CD4-positive, alpha-beta T cell treated with Interleukin-10 for 1 hour (primary cell): ENCODE measurements at regions not wholly inside any gene's neighbourhood (a gene's known extent, or its start where the extent isn't known, plus 50 kb on each side); places are given as distances from the start of the nearest gene placed in this dataset.

Experiments used
- DNase-seq: peaks from one replicate; pipeline ENCODE4 v3.0.0-alpha.2; 2020

- no peak for DNase-seq
These were observed 152.6 kb upstream of the KL start for GRCh38 chr13:32863596-32863995.

- no peak for DNase-seq
These were observed 149.3 kb upstream of the KL start for GRCh38 chr13:32866921-32867320.

DNA sequence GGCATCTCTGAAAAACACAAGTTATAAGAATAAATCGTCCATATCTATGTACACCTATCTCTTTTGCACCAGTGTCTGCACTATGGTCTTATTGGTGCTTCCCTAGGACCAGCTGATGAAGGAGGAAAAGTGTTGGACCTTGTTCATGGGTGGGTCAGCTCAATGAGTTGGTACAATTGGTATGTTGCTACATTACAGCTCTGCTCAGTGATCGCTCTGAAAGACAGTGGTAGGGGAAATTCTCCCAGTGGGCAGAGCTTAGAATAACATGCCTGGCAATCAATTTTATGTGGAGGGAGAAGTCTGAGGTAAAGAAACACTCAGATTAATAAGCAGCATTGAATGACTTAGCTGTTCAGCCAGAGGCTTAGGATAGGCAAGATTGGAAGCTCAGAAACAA is 138.7 kb upstream of the KL start:
- no peak for DNase-seq

- no peak for DNase-seq
These were observed 138.1 kb upstream of the KL start for GRCh38 chr13:32878163-32878562.

GRCh38 chr13:32880636-32881035 is 135.6 kb upstream of the KL start:
- no peak for DNase-seq

GRCh38 chr13:32881074-32881776 is 135.0 kb upstream of the KL start:
- DNase-seq, result no peak

DNA sequence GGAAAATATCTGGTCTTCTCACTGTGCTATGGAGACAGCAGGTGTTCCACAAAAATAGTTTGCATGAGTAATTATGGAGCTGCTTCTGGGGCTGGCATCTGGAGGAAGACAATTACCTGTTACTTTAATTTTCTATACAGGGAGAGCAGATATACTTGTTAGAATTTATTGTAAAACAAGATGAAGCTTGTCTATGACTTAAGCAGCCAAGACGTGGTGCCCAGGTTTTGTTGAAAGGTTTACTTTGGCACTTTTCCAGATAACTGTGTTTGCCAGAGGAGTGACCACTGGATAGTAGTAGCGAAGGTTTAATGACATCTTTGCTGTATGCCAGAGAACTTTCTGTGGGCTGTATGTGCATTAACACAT is 134.5 kb upstream of the KL start:
- DNase-seq, result no peak

DNA sequence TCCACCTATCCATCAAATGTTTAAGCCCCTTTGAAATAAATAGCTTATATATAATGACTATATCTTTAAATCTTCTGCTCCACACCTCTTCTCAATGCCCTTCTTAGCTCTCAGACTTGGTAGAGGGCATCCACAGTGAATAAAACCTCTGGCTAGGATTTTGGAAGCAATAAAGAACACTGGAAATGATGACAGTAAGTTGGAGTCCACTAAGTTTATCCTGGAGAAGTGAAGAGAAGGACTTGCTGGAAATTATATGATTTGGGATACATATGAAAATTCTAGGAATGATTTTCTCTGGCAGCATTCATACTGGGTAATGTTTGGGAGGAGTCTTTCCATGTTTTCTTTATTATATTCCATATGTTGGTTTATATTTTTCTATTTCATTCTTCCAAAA is 133.5 kb upstream of the KL start:
- no peak for DNase-seq

DNA sequence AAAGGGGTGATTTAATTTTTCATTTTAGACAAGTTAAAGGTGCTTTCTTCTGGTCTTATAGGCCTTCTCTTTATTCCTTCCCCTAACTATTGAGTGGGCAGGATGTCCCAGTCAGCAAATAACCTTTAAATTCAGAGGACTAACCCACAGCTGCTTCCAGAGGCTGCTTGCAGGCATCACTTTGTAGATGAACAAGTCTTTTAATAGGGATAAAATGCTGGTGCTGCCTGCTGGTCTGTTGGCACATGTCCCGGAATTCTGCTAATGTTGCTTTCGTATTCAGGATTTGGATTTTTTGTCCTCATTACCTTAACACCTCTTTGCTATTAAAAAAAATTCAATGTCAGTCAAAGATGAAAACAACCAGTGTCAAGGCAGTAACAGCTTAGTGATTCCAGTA is 132.7 kb upstream of the KL start:
- DNase-seq, result no peak

GRCh38 chr13:32887617-32888016 is 128.6 kb upstream of the KL start:
- no peak for DNase-seq

DNA sequence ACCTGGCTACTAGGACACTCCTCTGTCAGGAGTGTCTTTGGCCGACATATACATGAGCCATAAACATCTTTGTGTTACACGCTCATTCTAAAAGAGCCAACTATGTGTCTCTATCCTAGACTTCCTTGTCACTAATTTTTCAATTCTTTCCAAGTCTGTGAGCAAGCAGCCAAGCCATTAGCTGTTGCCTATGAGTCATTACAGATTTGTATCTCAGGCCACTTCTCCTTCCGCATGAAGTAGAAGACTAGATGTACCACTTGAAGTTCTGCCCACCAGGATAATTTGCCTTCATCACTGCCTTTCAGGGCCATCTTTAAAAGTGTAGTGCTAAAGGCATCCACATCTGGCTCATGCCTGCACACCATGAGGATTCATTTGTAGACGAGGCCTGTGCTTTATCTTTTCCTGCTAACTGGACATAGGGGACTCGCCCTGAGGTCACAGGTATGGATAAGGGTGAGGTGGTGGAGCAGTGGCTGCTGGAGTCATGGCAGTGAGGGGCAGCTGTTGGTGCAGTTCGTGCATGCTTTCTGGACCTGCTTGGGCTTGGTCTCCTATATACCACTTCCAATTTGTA is 126.1 kb upstream of the KL start:
- no peak for DNase-seq

- no peak for DNase-seq
These were observed 123.0 kb upstream of the KL start for GRCh38 chr13:32893176-32893575.

- DNase-seq, result no peak
These were observed 121.6 kb upstream of the KL start for GRCh38 chr13:32894589-32895001.

DNA sequence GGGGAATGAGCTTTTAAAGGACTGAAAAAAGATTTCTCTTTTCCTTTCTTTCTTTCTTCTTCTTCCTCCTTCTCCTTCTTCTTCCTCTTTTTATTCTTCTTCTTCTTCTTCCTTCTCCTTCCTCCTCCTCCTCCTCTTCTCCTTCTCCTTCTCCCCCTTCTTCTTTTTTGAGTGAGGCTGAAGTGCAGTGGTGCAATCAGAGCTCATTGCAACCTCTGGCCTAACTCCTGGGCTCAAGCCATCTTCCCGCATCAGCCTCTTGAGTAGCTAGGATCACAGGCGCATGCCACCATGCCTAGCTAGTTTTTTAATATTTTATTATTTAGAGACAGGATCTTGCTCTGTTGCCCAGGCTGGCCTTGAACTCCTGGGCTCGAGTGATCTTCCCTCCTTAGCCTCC is 120.9 kb upstream of the KL start:
- no peak for DNase-seq

- DNase-seq, result no peak
These were observed 118.9 kb upstream of the KL start for GRCh38 chr13:32897296-32897695.

- no peak for DNase-seq
These were observed 114.0 kb upstream of the KL start for GRCh38 chr13:32902029-32902780.

- no peak for DNase-seq
These were observed 113.3 kb upstream of the KL start for GRCh38 chr13:32902874-32903273.

- no peak for DNase-seq
These were observed 112.5 kb upstream of the KL start for GRCh38 chr13:32903720-32904119.

DNA sequence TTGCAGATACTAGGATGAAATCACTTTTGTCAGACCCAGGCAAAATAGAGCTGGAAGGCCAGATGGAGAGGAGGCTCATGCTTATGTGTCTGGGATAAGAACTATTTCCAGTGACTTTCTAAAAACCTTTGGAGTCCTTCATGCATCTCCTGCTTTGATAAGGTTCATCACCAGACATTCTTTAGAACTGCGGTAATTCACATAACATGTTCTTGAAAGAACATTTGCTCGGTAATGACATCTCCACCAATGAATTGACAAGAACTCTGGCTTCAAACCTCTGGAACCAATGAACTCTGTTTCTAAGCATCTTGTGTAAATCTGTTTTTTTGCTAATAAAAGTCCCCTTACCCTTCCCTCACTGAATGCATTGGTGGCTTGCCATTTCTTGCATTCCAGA is 112.0 kb upstream of the KL start:
- DNase-seq, result no peak

- DNase-seq, result no peak
These were observed 111.0 kb upstream of the KL start for GRCh38 chr13:32905063-32905863.

DNA sequence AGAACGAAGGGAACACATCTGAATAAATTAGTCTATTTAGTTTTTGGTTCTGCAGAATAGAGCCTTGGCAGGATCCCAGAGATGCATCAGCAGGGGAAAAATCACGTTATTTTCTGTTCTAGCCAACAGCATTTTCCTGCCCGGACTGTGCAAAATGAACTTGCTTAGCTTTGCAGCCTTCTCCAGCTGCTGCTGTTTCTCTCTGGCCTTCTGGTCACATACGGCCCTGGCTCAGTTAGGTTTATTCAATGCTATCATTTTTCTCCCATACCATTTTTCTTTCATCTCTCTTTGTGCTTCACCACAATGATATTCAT is 110.4 kb upstream of the KL start:
- no peak for DNase-seq

DNA sequence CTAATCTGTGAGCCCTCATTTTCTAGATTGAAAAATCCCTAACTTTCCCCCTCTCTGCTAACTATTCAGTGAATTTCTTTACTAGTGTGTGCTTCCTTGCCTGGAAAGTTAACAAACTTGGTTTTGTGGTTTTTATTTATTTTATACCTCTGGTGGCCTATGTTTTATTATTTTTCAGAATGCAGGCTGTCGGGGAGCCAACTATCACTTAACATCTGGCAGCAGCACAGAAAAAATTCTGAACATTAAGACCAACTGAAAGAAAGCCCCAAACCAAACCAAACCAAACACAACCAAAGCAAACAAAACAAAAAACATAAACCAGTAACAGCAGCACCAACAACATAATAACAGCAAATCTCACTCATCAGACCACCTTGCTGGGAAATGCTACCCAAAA is 109.0 kb upstream of the KL start:
- no peak for DNase-seq

DNA sequence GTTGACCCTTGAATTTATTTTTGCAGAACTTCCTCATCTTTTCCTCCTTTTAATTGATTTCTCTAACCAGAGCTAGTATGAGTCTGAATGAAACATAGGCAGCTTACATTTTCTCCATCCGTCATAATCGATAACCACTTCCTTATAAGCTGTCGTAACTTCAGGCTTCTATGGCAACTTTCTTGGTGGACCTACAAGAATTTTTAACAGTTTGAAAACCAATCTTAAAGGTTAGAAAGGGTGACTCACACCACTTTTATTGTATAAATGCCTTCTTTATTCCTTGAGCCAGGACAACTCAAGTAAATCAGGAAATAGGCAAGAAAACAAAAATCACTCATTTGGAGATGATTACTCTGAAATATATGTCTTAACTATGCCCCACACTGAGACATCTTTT is 105.7 kb upstream of the KL start:
- no peak for DNase-seq

DNA sequence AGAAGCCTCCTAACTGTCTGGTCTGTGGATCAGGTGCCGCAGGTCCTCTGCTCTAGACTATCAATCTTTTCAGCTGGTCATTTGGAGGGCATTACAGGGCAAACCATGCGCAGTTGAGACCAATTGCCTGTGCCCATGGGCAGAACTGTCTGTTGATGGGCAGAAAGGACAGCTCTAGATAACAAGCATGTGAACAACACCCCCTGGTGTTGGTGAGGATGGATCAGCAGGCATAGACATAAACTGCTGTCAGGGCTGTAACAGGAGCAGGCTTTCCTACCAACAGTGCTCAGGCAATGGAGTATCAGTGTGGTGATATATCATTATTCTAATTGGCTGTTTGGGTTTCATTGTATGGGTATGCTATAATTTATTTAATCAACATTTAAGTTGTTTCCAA is 104.7 kb upstream of the KL start:
- DNase-seq, result peak; percentile 33
